GM21619 (cell line): ENCODE measurements at regions not wholly inside any gene's neighbourhood (a gene's known extent, or its start where the extent isn't known, plus 50 kb on each side); places are given as distances from the start of the nearest gene placed in this dataset.

Source experiments
- ATAC-seq: cut with Tn5 transposase; IDR thresholded peaks from one replicate; pipeline ENCODE4 v1.9.1; 2021; ENCODE audit not compliant: unreplicated experiment

- ATAC-seq, result no peak
Measured at GRCh38 chr2:16166327-16166981, 226.1 kb downstream of the MYCN start.

DNA sequence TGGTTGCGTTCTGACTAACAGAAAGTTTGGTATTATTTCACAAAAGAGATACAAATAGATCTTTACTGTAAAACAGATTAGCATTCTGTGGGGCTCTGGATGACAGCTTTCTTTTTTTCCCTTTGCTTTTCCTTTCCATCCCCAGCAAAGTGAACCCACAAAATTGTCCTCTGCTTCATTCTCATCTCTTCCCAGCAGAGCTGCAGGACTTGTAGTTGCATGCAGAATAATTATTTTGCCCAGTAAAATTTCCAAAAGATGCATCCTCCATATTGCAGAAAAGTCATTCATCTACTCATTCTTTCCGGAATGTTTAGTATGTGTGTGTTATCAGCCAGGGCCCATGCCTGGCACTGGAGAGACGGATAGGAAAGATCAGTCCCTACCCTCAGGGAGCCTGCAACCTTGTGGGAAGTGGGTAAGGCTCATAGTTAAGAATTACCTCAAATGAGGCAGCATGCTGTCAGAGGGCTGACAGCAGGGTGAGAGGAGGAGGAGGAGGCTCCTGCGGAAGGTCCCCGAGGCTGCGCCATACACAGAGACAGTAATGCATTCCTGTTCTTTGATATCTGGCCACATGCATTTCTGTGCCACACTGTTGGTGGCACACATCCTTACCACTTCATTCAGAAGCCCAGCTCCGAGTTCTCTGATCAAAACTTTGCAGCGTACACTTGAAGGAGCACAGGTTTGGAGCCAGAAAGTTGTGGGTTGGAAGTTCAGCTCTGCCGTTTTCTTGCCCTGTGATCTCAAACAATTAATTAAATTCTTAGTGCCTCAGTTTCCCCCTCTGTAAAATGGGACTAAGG lies 225.4 kb downstream of the MYCN start:
- no peak for ATAC-seq

- ATAC-seq, result no peak
Measured at GRCh38 chr2:16162491-16163040, 222.2 kb downstream of the MYCN start.

DNA sequence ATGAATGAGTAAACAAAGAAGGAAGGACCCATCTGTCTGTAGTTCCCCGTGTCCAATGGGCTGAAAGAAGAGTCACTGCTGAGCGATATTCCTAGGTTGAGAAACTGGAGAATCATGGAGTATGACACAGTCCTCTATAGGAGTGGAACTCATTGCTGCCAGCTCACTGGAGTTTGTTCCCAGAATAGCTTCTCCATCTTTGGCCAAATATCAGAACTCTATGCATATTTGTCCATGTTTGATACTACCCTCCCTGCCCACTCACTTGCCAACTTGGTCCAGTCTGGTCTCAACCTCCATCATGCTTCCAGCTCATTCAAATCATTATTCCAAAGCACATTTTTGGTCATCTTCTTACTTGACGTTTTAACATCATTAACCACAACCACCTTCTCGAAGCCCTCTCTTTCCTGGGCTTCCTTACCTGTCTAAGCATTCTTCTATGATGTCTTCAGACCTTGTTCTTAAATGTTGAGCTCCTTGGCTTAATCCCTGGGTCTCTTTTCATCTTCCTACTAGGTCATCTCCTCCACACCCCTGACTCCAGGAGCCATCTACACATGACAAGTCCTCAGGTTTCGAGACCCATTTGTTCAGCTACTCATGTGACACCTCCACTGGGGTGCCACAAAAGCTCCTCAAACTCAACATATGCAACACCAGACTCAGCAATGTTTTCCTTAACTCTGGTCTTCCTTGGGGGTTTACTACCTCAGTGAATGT lies 221.6 kb downstream of the MYCN start:
- ATAC-seq, result no peak

- ATAC-seq, result no peak
Measured at GRCh38 chr2:16161085-16161565, 220.8 kb downstream of the MYCN start.

GRCh38 chr2:16160281-16161084 lies 220.1 kb downstream of the MYCN start:
- ATAC-seq, result no peak

DNA sequence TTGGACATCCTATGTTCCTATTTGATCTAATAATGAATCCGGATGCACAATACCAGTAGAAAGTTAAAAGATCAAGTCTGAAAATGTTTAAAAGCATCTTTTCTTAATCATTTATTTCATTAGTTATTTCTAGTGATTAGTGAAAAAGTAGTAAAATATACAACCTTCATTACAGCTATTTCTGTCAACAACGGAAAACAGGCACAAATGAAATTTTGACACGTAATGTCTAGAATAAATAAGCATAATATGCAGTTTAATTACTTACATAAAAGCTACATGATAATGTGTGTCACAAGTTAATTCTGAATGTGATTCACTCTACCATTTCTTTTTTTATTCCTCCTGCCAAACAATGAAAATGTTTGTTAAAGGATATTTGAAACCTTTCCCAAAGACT lies 216.1 kb downstream of the MYCN start:
- ATAC-seq, result no peak

GRCh38 chr2:16155766-16156165 lies 215.4 kb downstream of the MYCN start:
- no peak for ATAC-seq

DNA sequence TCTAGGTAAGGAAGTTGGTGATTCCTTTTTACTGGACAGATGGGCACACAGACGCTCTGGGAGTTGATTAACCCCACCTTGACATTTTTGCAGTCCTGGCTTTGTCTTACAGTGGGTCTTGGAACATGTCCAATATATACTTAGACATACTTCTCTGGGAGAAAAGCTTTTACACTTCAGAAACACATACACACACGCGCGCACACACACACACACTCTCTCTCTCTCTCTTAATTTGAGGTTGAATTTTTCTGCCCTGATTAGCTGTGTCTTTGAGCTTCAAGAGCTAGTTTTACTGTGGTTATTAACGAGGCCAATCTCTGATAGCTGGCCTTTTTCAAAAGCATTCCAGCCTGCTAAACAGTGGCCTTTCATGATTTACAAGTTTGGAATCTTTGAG lies 215.0 kb downstream of the MYCN start:
- no peak for ATAC-seq

GRCh38 chr2:16154501-16155280 lies 214.3 kb downstream of the MYCN start:
- no peak for ATAC-seq

GRCh38 chr2:16154061-16154460 lies 213.7 kb downstream of the MYCN start:
- ATAC-seq, result no peak

- ATAC-seq, result no peak
Measured at GRCh38 chr2:16153754-16154035, 213.3 kb downstream of the MYCN start.

GRCh38 chr2:16152928-16153753 lies 212.8 kb downstream of the MYCN start:
- ATAC-seq, result no peak

DNA sequence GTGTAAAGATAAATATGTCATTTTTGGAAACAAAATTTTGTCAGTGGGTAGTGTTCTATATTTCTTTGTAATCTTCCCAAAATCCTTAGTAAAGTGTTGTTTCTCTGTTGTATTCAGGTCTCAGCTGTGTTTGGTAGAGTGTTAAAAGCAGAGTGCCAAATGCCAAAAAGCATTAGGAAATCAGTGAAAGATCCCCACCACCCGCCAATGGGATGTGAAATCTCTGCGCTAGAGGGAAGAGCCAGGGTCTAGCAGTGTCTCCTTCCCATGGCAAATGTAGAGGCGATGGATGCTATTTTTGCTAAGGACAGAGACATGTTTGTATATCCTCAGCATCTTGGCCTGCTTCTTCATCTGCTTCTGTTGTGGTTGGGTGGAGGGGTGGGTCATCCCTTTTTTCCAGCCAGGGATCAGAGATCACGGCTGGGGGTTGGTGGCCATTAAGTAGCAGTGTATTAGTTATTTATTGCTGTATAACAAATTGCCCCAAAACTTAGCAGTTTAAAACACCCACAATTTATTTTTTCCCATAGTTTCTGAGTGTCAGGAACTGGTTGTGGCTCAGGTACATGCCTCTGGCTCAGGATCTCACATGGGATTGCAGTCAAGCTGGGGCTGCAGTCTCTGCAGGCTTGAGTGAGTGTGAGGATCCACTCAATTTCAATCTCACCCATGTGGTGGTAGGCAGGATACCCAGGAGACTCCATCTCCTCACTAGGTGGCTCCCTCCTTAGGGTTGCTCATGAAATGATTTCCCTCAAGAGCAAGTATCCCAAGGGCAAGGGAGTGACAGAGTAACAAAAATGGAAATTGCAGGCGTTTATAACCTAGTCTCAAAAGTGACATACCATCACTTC lies 211.9 kb downstream of the MYCN start:
- no peak for ATAC-seq

DNA sequence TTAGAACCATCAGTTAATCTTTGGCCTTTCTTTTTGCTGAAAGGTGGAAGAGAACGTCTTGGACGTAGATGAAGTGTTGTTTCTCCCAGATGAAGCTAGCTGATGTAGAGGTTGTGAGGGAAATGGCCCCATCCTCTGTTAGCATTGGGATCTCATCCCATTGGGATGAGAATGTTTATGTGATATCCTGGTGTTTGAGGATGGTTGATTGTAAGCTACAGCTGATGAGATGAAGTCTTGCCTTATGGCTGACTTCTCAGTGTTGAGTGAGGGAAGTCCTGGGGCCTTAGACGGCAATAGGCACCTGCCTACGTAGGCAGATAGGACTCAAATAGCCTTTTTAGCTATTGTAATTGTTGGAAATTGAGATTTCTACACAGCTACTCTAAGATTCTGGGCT lies 211.3 kb downstream of the MYCN start:
- no peak for ATAC-seq

- ATAC-seq, result no peak
Measured at GRCh38 chr2:16151281-16151570, 210.9 kb downstream of the MYCN start.

GRCh38 chr2:16150456-16151280 lies 210.3 kb downstream of the MYCN start:
- ATAC-seq, result no peak
